ENCODE measurements at regions not wholly inside any gene's neighbourhood (a gene's known extent, or its start where the extent isn't known, plus 50 kb on each side); places are given as distances from the start of the nearest gene placed in this dataset.

DNA sequence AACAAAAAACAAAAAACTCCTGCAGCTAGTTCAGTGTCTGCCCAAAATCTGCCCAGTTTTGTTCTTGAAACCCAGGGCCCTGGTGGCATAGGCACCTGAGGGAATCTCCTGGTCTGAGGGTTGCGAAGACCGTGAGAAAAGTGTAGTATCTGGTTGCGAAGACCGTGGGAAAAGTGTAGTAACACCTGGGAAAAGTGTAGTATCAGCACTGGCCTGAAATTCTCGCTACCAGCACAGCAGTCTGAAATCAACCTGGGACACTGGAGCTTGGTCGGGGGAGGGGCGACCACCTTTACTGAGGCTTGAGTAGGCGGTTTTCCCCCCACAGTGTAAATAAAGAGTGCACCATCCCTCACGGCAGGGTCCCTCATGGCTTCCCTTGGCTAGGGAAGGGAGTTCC, 82.5 kb upstream of the SP4 start:
- Histone ChIP-seq H3K36me3 (no peaks in the 10 kb centered on the region), H3K4me1 (replicated peaks) (no peaks in the 10 kb centered on the region), H3K9me3 (no peaks in the 10 kb centered on the region), H3K4me3 (no peak overlapping the region), H3K27me3 (replicated peaks; ENCODE audit: insufficient read depth) (no peaks in the 10 kb centered on the region), H3K27ac (no peak overlapping the region)
- WGBS = 73% methylated on average over 9 of the region's 9 CpGs
- DNase-seq (ENCODE audit: low spot score) = no peak
- TF ChIP-seq, protein P1, sequence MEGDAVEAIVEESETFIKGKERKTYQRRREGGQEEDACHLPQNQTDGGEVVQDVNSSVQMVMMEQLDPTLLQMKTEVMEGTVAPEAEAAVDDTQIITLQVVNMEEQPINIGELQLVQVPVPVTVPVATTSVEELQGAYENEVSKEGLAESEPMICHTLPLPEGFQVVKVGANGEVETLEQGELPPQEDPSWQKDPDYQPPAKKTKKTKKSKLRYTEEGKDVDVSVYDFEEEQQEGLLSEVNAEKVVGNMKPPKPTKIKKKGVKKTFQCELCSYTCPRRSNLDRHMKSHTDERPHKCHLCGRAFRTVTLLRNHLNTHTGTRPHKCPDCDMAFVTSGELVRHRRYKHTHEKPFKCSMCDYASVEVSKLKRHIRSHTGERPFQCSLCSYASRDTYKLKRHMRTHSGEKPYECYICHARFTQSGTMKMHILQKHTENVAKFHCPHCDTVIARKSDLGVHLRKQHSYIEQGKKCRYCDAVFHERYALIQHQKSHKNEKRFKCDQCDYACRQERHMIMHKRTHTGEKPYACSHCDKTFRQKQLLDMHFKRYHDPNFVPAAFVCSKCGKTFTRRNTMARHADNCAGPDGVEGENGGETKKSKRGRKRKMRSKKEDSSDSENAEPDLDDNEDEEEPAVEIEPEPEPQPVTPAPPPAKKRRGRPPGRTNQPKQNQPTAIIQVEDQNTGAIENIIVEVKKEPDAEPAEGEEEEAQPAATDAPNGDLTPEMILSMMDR (IDR thresholded peaks at IDR 0.05) = no peak
- TF ChIP-seq POLR2A (IDR thresholded peaks at IDR 0.05) = no peak
- TF ChIP-seq POLR2AphosphoS5 (IDR thresholded peaks at IDR 0.05) = no peak
- intact Hi-C loops (cut with DNase I) = no loop called here

DNA sequence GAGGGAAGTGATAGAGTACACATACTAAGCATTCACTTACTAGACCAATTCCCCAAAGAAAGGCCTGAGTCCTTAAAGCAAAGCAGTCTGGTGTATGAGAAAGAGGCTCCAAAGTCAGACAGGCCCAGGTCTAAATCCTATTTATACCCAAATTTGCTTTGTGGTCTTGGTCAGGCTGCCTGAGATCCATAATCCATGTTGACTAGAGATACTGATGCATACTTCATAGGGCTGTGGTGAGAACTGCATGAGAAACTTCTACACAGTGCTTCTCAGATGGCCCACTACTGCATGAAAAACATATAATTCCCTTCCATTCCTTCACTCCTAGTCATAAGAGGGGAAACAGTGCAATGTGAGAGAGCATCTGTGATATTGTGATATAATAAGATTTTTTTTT, 81.6 kb upstream of the SP4 start:
- Histone ChIP-seq H3K36me3 (no peaks in the 10 kb centered on the region), H3K4me3 (no peak overlapping the region), H3K27ac (no peak overlapping the region), H3K9me3 (no peaks in the 10 kb centered on the region), H3K4me1 (replicated peaks) (no peaks in the 10 kb centered on the region), H3K27me3 (replicated peaks; ENCODE audit: insufficient read depth) (no peaks in the 10 kb centered on the region)
- intact Hi-C loops (cut with DNase I) = no loop called here
- TF ChIP-seq, protein P1 (IDR thresholded peaks at IDR 0.05) = no peak
- no peak for TF ChIP-seq POLR2A (IDR thresholded peaks at IDR 0.05)
- TF ChIP-seq POLR2AphosphoS5 (IDR thresholded peaks at IDR 0.05) = no peak
- DNase-seq (ENCODE audit: low spot score) = no peak

DNA sequence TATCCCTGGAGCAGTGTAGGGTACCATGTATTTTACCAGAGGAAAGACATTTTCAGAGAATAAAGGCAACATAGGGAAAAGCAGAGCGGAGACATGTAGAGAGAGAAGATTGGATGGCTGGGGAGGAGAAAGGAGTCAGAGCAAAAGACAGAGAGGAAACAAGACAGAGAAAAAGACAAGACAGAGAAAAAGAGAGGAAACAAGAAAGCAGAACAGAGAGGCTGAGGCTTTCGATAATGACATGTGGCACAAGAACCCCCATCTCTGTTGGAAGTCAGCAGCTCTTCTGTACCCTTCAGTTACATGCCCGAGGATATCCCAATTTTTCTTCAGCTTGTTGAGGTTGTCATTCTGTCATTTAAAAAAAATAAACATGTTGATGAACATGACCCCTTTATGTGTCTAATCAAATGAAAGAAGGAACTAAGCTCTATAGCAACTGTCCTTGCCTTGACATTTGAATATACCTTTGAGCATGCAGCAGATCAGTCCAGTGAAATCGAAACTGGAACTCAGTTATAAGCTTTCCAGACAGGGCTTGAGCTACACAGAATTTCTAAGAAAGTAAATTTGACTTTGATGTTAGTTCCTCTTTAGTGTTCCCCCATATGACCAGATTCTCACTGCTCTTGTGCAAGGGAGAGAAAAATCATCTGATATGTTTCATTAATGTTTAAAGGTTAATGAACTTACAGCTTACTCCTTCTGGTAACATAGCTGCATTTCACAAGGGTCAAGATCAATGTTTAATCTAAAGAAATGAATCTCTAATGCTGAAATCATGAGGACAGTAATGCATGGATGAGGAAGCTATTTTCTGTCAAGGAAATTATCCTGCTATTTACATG, 75.1 kb upstream of the SP4 start:
- 65% methylated on average over 4 of the region's 4 CpGs for WGBS
- TF ChIP-seq, protein P1 (IDR thresholded peaks at IDR 0.05) = no peak
- TF ChIP-seq POLR2AphosphoS5 (IDR thresholded peaks at IDR 0.05) = no peak
- TF ChIP-seq POLR2A (IDR thresholded peaks at IDR 0.05) = no peak

DNA sequence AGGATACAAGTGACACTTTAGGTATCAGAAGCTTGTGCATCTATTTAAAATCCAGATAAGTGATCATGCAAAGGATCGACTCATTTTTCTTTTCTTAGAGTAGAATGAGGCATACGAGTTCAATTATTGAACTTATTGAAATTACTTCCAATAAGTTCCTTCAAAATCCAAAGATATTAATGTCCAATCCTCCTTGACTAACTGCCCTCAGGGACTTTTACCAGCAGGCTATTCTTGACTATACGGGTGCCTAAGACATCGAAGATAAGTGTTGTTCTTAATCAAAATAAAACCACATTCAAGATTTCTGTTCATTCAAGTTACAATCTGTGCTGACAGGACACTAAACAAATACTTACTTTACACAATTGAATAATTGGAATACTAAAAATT, 74.5 kb upstream of the SP4 start:
- DNase-seq (ENCODE audit: low spot score) = no peak
- Histone ChIP-seq H3K36me3 (no peaks in the 10 kb centered on the region), H3K27ac (no peak overlapping the region), H3K9me3 (no peaks in the 10 kb centered on the region), H3K4me3 (no peak overlapping the region), H3K27me3 (replicated peaks; ENCODE audit: insufficient read depth) (no peaks in the 10 kb centered on the region), H3K4me1 (replicated peaks) (no peaks in the 10 kb centered on the region)
- whole genome bisulfite sequencing = 72% methylated on average over 4 of the region's 4 CpGs
- TF ChIP-seq POLR2AphosphoS5 (IDR thresholded peaks at IDR 0.05) (no peak), POLR2A (IDR thresholded peaks at IDR 0.05) (no peak)
- TF ChIP-seq, protein P1 (IDR thresholded peaks at IDR 0.05) = no peak
- intact Hi-C loops (cut with DNase I) = no loop called here

More for the DNA sequence above, 75.1 kb upstream of the SP4 start:
- intact Hi-C loops (cut with DNase I) = no loop called here
- no peak overlapping the region for H3K27ac ChIP-seq
- no peak overlapping the region for H3K4me3 ChIP-seq
- no peaks in the 10 kb centered on the region for H3K27me3 ChIP-seq (replicated peaks; ENCODE audit: insufficient read depth)
- H3K4me1 ChIP-seq (replicated peaks) = no peaks in the 10 kb centered on the region
- H3K36me3 ChIP-seq = no peaks in the 10 kb centered on the region
- H3K9me3 ChIP-seq = no peaks in the 10 kb centered on the region
- DNase-seq (ENCODE audit: low spot score) = no peak

DNA sequence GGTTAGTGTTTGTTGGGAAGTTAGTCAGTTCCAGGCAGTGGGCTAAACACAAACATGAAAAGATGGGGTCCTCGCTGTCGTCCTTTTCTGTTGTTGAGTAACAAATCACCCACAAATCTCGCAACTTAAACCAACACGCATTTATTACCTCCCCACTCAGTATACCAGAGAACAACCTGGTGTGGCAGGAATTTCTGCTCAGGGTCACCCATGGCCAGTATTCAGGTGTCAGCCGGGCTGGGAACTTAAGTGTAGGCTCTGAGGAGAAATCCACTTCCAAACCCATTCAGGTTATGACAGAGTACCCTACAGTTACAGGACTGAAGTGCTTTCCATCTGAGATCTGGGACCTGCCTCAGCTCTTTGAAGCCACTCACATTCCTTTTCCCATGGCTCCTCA, 73.6 kb upstream of the SP4 start:
- Histone ChIP-seq H3K27me3 (replicated peaks; ENCODE audit: insufficient read depth) (no peaks in the 10 kb centered on the region), H3K36me3 (no peaks in the 10 kb centered on the region), H3K9me3 (no peaks in the 10 kb centered on the region), H3K4me1 (replicated peaks) (no peaks in the 10 kb centered on the region), H3K27ac (no peak overlapping the region), H3K4me3 (no peak overlapping the region)
- TF ChIP-seq, protein P1 (IDR thresholded peaks at IDR 0.05) = no peak
- TF ChIP-seq POLR2AphosphoS5 (IDR thresholded peaks at IDR 0.05) (no peak), POLR2A (IDR thresholded peaks at IDR 0.05) (no peak)
- no peak for DNase-seq (ENCODE audit: low spot score)
- intact Hi-C loops (cut with DNase I) = no loop called here
- WGBS = 91% methylated on average over 5 of the region's 5 CpGs
